Body of pancreas (tissue), 4 donors: ENCODE measurements at regions not wholly inside any gene's neighbourhood (a gene's known extent, or its start where the extent isn't known, plus 50 kb on each side); places are given as distances from the start of the nearest gene placed in this dataset.

Experiments
- ATAC-seq: fragments of 150-250 bp; one replicate; pipeline ENCODE4 v1.9.1; 2016
- DNase-seq, 4 donors: peaks; one replicate each; pipeline ENCODE4 v3.0.0-alpha.2; 2019
- H3K27ac ChIP-seq, 4 donors: fragments of 200-600 bp; sonication (generic); 1 replicate in 3 of 4; 2 replicates in 1 of 4; pipeline versions ENCODE4 v1.5.1 to v1.6.1; 2016 to 2019; ENCODE audit warnings: mild to moderate bottlenecking in 1 of 4, mixed read lengths in 1 of 4, moderate library complexity in 1 of 4
- H3K27me3 ChIP-seq, 2 donors: fragments of 200-600 bp; sonication (generic); one replicate each; pipeline ENCODE4 v1.6.0; 2016; ENCODE audit warnings: mild to moderate bottlenecking in 1 of 2
- H3K36me3 ChIP-seq, 2 donors: fragments of 200-600 bp; sonication (generic); replicated peaks in 1 of 2; 2 replicates each; pipeline ENCODE4 v1.5.1; 2016; ENCODE audit warnings: low read depth in 2 of 2; ENCODE audit not compliant: insufficient read depth in 1 of 2
- H3K4me1 ChIP-seq: fragments of 200-600 bp; sonication (generic); one replicate; pipeline ENCODE4 v1.6.0; 2016
- H3K4me3 ChIP-seq, 2 donors: fragments of 200-600 bp; sonication (generic); 1 replicate in 1 of 2; 2 replicates in 1 of 2; pipeline ENCODE4 v1.5.1; 2016 to 2019
- H3K9me3 ChIP-seq, 3 donors: fragments of 200-600 bp; sonication (generic); 1 replicate in 2 of 3; 2 replicates in 1 of 3; pipeline ENCODE4 v1.5.1; 2016
- CTCF ChIP-seq, 7 experiments: fragments of 450-650 bp in 4 of 7; fragments of 200-600 bp in 3 of 7; sonication (generic) in 3 of 7; IDR thresholded peaks; one replicate each; pipeline ENCODE4 v1.5.1; 2016 to 2019; ENCODE audit warnings: antibody characterized with exemption in 7 of 7
- POLR2A ChIP-seq, 3 donors: fragments of 450-650 bp; IDR thresholded peaks; one replicate each; pipeline ENCODE4 v1.6.1; 2016; ENCODE audit warnings: antibody characterized with exemption in 3 of 3, mild to moderate bottlenecking in 2 of 3
- WGBS, 2 donors: methylation state at CpG; one replicate each; pipeline ENCODE4 v1.1.5; 2017; 5-methylcytosine and 5-hydroxymethylcytosine counted together
- intact Hi-C: fragments of 100-400 bp; cut with DNase I; formaldehyde crosslinking; loops from one replicate; pipeline ENCODE4 v1.15.1; 2023

GRCh38 chr2:117342415-117342814, 472.1 kb upstream of the DDX18 start:
- Histone ChIP-seq H3K27ac (no peak overlapping the region), H3K27me3 (no peaks in the 10 kb centered on the region), H3K36me3 (no peaks in the 10 kb centered on the region), H3K9me3 (no peaks in the 10 kb centered on the region), H3K4me1 (no peaks in the 10 kb centered on the region), H3K4me3 (no peak overlapping the region)
- TF ChIP-seq POLR2A (IDR thresholded peaks at IDR 0.05) (no peak), CTCF (IDR thresholded peaks at IDR 0.05) (no peak)
- DNase-seq (no peak), ATAC-seq (no peak)
- intact Hi-C loops, result no loop called here

- WGBS, 2 donors, result 29 to 36% methylated on average over 4 of the region's 4 CpGs
- TF ChIP-seq CTCF (IDR thresholded peaks at IDR 0.05), result no peak
- TF ChIP-seq POLR2A (IDR thresholded peaks at IDR 0.05), result no peak
- no peak for ATAC-seq
- intact Hi-C loops, result no loop called here
- Histone ChIP-seq H3K4me3 (no peak overlapping the region), H3K27me3 (no peaks in the 10 kb centered on the region), H3K9me3 (no peaks in the 10 kb centered on the region), H3K27ac (no peak overlapping the region), H3K36me3 (no peaks in the 10 kb centered on the region), H3K4me1 (no peaks in the 10 kb centered on the region)
- no peak for DNase-seq
Observed at GRCh38 chr2:117349687-117350086, 464.8 kb upstream of the DDX18 start.

GRCh38 chr2:117351396-117351795, 463.1 kb upstream of the DDX18 start:
- TF ChIP-seq POLR2A (IDR thresholded peaks at IDR 0.05) (no peak), CTCF (IDR thresholded peaks at IDR 0.05) (no peak)
- Histone ChIP-seq H3K4me3 (no peak overlapping the region), H3K36me3 (no peaks in the 10 kb centered on the region), H3K27ac (no peak overlapping the region), H3K27me3 (no peaks in the 10 kb centered on the region), H3K9me3 (no peaks in the 10 kb centered on the region), H3K4me1 (no peaks in the 10 kb centered on the region)
- DNase-seq (no peak), ATAC-seq (no peak)
- 52 to 64% methylated on average over 4 of the region's 4 CpGs for WGBS, 2 donors
- intact Hi-C loops, result no loop called here

GRCh38 chr2:117359266-117359914, 455.1 kb upstream of the DDX18 start:
- intact Hi-C loops, result no loop called here
- H3K27ac ChIP-seq, result no peak overlapping the region
- 55 to 59% methylated on average over 4 to 5 of the region's 5 CpGs for WGBS, 2 donors
- DNase-seq (no peak), ATAC-seq (no peak)
- TF ChIP-seq CTCF (IDR thresholded peaks at IDR 0.05) (no peak), POLR2A (IDR thresholded peaks at IDR 0.05) (no peak)
- no peaks in the 10 kb centered on the region for H3K4me1 ChIP-seq
- H3K27me3 ChIP-seq, result no peaks in the 10 kb centered on the region
- no peaks in the 10 kb centered on the region for H3K36me3 ChIP-seq
- H3K9me3 ChIP-seq, result no peaks in the 10 kb centered on the region
- H3K4me3 ChIP-seq, result no peak overlapping the region

GRCh38 chr2:117360586-117360985, 453.9 kb upstream of the DDX18 start:
- no peaks in the 10 kb centered on the region for H3K36me3 ChIP-seq
- no peaks in the 10 kb centered on the region for H3K4me1 ChIP-seq
- no peak overlapping the region for H3K4me3 ChIP-seq
- DNase-seq (no peak), ATAC-seq (no peak)
- no peaks in the 10 kb centered on the region for H3K27me3 ChIP-seq
- no peak for TF ChIP-seq CTCF (IDR thresholded peaks at IDR 0.05)
- TF ChIP-seq POLR2A (IDR thresholded peaks at IDR 0.05), result no peak
- H3K27ac ChIP-seq, result no peak overlapping the region
- 26 to 65% methylated on average over 2 of the region's 2 CpGs for WGBS, 2 donors
- intact Hi-C loops, result no loop called here
- no peaks in the 10 kb centered on the region for H3K9me3 ChIP-seq
